Neuronal stem cell (in vitro differentiated cells): ENCODE measurements at regions not wholly inside any gene's neighbourhood (a gene's known extent, or its start where the extent isn't known, plus 50 kb on each side); places are given as distances from the start of the nearest gene placed in this dataset.

Experiments used
- DNase-seq: peaks from one replicate; pipeline ENCODE4 v3.0.0-alpha.2; 2013; ENCODE audit warnings: low spot score
- H2AFZ ChIP-seq: one replicate; pipeline ENCODE4 v1.6.1; 2013; ENCODE audit warnings: mild to moderate bottlenecking, low read length, inconsistent platforms
- H2AK5ac ChIP-seq: 2 replicates; pipeline ENCODE4 v1.6.1; 2013; ENCODE audit warnings: low read depth, mild to moderate bottlenecking, inconsistent platforms, low read length, moderate library complexity, mixed read lengths
- H2BK120ac ChIP-seq: 2 replicates; pipeline ENCODE4 v1.6.1; 2013; ENCODE audit warnings: low read depth, mild to moderate bottlenecking, inconsistent platforms, low read length, moderate library complexity, mixed read lengths
- H2BK12ac ChIP-seq: one replicate; pipeline ENCODE4 v1.6.1; 2013; ENCODE audit warnings: low read length, inconsistent platforms
- H2BK15ac ChIP-seq: 2 replicates; pipeline ENCODE4 v1.6.1; 2013; ENCODE audit warnings: mild to moderate bottlenecking, low read length, inconsistent platforms, mixed read lengths
- H2BK5ac ChIP-seq: one replicate; pipeline ENCODE4 v1.6.1; 2013; ENCODE audit warnings: inconsistent platforms, mild to moderate bottlenecking, low read length, moderate library complexity
- H3K14ac ChIP-seq: one replicate; pipeline ENCODE4 v1.6.1; 2013; ENCODE audit warnings: low read length, inconsistent platforms
- H3K18ac ChIP-seq: 2 replicates; pipeline ENCODE4 v1.6.1; 2013; ENCODE audit warnings: low read length, inconsistent platforms
- H3K23ac ChIP-seq: 2 replicates; pipeline ENCODE4 v1.6.1; 2013; ENCODE audit warnings: low read depth, mild to moderate bottlenecking, mixed read lengths, low read length, inconsistent platforms; ENCODE audit not compliant: poor library complexity
- H3K27ac ChIP-seq: replicated peaks from 3 replicates; pipeline ENCODE4 v1.5.1; 2013; ENCODE audit warnings: low read length, inconsistent platforms
- H3K27me3 ChIP-seq, 3 experiments: 2 replicates each; pipeline ENCODE4 v1.6.1; 2013; ENCODE audit warnings: low read length in 3 of 3, mild to moderate bottlenecking in 2 of 3, inconsistent platforms in 1 of 3, low read depth in 1 of 3, mixed read lengths in 1 of 3, moderate library complexity in 1 of 3; ENCODE audit not compliant: control insufficient read depth in 3 of 3, insufficient read depth in 3 of 3
- H3K36me3 ChIP-seq, 2 donors: replicated peaks in 1 of 2; 2 replicates each; pipeline ENCODE4 v1.6.1; 2013; ENCODE audit warnings: low read length in 2 of 2; ENCODE audit not compliant: control insufficient read depth in 2 of 2, insufficient read depth in 2 of 2
- H3K4ac ChIP-seq: 2 replicates; pipeline ENCODE4 v1.6.1; 2013; ENCODE audit warnings: inconsistent platforms, mild to moderate bottlenecking, low read length, moderate library complexity
- H3K4me1 ChIP-seq, 2 donors: 1 replicate in 1 of 2; 2 replicates in 1 of 2; pipeline ENCODE4 v1.6.1; 2013; ENCODE audit warnings: low read length in 2 of 2, low read depth in 1 of 2; ENCODE audit not compliant: control insufficient read depth in 2 of 2, insufficient read depth in 1 of 2
- H3K4me2 ChIP-seq: one replicate; pipeline ENCODE4 v1.6.1; 2013; ENCODE audit warnings: mild to moderate bottlenecking, low read length, inconsistent platforms; ENCODE audit not compliant: insufficient read depth, poor library complexity, severe bottlenecking
- H3K4me3 ChIP-seq, 2 donors: 2 replicates each; pipeline ENCODE4 v1.5.1; 2013; ENCODE audit warnings: low read length in 2 of 2, mild to moderate bottlenecking in 2 of 2, inconsistent platforms in 1 of 2, moderate library complexity in 1 of 2
- H3K79me1 ChIP-seq: one replicate; pipeline ENCODE4 v1.6.1; 2013; ENCODE audit warnings: low read depth, mild to moderate bottlenecking, inconsistent platforms, low read length, moderate library complexity
- H3K9ac ChIP-seq: one replicate; pipeline ENCODE4 v1.6.1; 2013; ENCODE audit warnings: mild to moderate bottlenecking, low read depth, low read length, inconsistent platforms; ENCODE audit not compliant: poor library complexity
- H3K9me3 ChIP-seq, 2 donors: replicated peaks in 1 of 2; 2 replicates each; pipeline versions ENCODE3 to v1.6.1; 2013; ENCODE audit warnings: low read length in 2 of 2, mild to moderate bottlenecking in 2 of 2, inconsistent platforms in 1 of 2, low read depth in 1 of 2, mixed read lengths in 1 of 2, moderate library complexity in 1 of 2; ENCODE audit not compliant: control insufficient read depth in 2 of 2, insufficient read depth in 1 of 2
- H4K8ac ChIP-seq: one replicate; pipeline ENCODE4 v1.6.1; 2013; ENCODE audit warnings: low read depth, mild to moderate bottlenecking, inconsistent platforms, low read length, moderate library complexity
- H4K91ac ChIP-seq: one replicate; pipeline ENCODE4 v1.6.1; 2013; ENCODE audit warnings: low read length, low read depth, mild to moderate bottlenecking, inconsistent platforms; ENCODE audit not compliant: poor library complexity
- WGBS, 2 donors: extraction: QIAGEN DNeasy Blood & Tissue Kit; methylation state at CpG; one replicate each; pipeline ENCODE4 v1.1.7; 2013; ENCODE audit warnings: missing lambda C conversion rate in 2 of 2, mixed read lengths in 1 of 2; ENCODE audit not compliant: insufficient read length in 2 of 2, insufficient replicate concordance in 1 of 2; ENCODE audit errors: extremely low coverage in 2 of 2; 5-methylcytosine and 5-hydroxymethylcytosine counted together

GRCh38 chr3:31263897-31264296, 268.8 kb upstream of the STT3B start:
- Histone ChIP-seq H3K27ac (no peak overlapping the region), H2AFZ (no peak overlapping the region), H2BK5ac (no peak overlapping the region), H3K23ac (no peak overlapping the region), H3K4me2 (no peak overlapping the region), H3K4me1 (no peaks in the 10 kb centered on the region), H4K91ac (no peak overlapping the region), H2BK15ac (no peak overlapping the region), H2BK12ac (no peak overlapping the region), H3K9me3 (no peaks in the 10 kb centered on the region), H4K8ac (no peak overlapping the region), H2AK5ac (no peak overlapping the region), H3K36me3 (no peaks in the 10 kb centered on the region), H3K4ac (no peak overlapping the region), H3K4me3 (no peak overlapping the region), H3K27me3 (no peaks in the 10 kb centered on the region), H3K9ac (no peak overlapping the region), H2BK120ac (no peak overlapping the region), H3K79me1 (no peaks in the 10 kb centered on the region), H3K14ac (no peak overlapping the region), H3K18ac (no peak overlapping the region)
- no peak for DNase-seq
- WGBS, 2 donors = no CpG with 5 or more reads among the region's 1 CpG

DNA sequence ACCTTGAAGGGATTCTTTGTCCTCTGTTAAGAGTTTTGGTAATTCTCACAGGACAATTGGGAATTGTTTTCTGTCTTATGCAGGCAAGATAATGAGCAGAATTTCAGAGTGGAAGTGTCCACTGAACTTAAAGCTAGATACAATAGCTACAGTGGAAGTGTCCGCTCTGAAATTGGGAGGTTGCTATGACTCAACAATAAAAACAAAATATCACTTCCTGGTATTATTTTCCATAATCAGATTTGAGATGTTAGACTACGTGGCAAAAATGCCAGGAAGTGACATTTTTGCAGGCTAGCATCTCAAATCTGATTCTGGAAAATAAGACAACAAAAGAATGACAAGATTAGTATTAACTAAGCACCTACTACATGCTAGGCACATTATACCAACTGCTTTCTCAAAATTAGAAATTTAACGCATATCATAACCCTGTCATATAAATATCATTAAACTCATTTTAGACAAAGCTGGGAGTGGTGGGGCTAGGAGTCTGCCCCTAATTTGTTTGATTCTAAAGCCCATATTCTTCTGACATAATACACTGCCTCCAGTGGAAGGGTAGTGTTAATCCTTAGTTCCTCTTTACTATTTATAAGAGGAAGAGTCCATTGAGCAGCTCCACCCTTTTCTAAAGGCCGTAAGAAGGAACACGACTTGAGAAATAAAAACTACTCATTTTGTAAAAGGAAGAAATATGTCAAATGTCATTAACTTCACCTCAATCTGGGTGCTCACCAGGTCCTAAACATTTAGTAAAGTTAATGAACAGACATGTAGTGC, 266.9 kb upstream of the STT3B start:
- Histone ChIP-seq H3K4me3 (no peak overlapping the region), H3K27ac (no peak overlapping the region), H3K23ac (no peak overlapping the region), H3K18ac (no peak overlapping the region), H3K4ac (no peak overlapping the region), H2BK12ac (no peak overlapping the region), H3K9me3 (no peaks in the 10 kb centered on the region), H2BK120ac (no peak overlapping the region), H2AK5ac (no peak overlapping the region), H2BK5ac (no peak overlapping the region), H3K36me3 (no peaks in the 10 kb centered on the region), H3K27me3 (no peaks in the 10 kb centered on the region), H3K4me2 (no peak overlapping the region), H3K14ac (no peak overlapping the region), H3K9ac (no peak overlapping the region), H2BK15ac (no peak overlapping the region), H4K91ac (no peak overlapping the region), H3K79me1 (no peaks in the 10 kb centered on the region), H2AFZ (no peak overlapping the region), H3K4me1 (no peaks in the 10 kb centered on the region), H4K8ac (no peak overlapping the region)
- no peak for DNase-seq
- no CpG with 5 or more reads among the region's 5 CpGs for WGBS, 2 donors

DNA sequence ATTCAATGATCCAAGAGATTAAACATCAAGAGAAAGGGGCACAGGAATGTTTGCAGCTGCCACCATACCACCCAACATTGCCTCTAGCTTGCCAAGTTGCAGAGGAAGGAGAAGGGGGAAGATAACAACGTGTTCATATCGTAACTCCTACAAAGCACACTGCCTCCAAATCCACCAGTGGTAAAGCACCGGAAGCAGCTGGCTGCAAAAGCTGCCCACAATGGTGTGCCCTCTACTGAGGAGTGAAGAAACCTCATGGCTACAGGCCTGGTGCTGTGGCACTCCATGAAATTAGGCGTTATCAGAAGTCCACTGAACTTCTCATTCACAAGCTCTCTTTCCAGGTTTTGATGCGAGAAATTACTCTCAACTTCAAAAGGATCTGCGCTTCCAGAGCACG, 263.9 kb upstream of the STT3B start:
- no peak overlapping the region for H4K8ac ChIP-seq
- no CpG with 5 or more reads among the region's 7 CpGs for WGBS, 2 donors
- no peak overlapping the region for H3K14ac ChIP-seq
- no peak overlapping the region for H2AFZ ChIP-seq
- no peaks in the 10 kb centered on the region for H3K27me3 ChIP-seq
- no peak overlapping the region for H2BK12ac ChIP-seq
- no peak overlapping the region for H3K18ac ChIP-seq
- no peak overlapping the region for H3K9ac ChIP-seq
- H2BK15ac ChIP-seq = no peak overlapping the region
- H3K4me1 ChIP-seq = no peaks in the 10 kb centered on the region
- H3K4me2 ChIP-seq = no peak overlapping the region
- DNase-seq = no peak
- no peak overlapping the region for H2BK120ac ChIP-seq
- no peaks in the 10 kb centered on the region for H3K79me1 ChIP-seq
- H3K9me3 ChIP-seq = no peaks in the 10 kb centered on the region
- H2AK5ac ChIP-seq = no peak overlapping the region
- H3K4ac ChIP-seq = no peak overlapping the region
- no peak overlapping the region for H4K91ac ChIP-seq
- no peaks in the 10 kb centered on the region for H3K36me3 ChIP-seq
- H3K23ac ChIP-seq = no peak overlapping the region
- no peak overlapping the region for H2BK5ac ChIP-seq
- no peak overlapping the region for H3K27ac ChIP-seq
- no peak overlapping the region for H3K4me3 ChIP-seq

DNA sequence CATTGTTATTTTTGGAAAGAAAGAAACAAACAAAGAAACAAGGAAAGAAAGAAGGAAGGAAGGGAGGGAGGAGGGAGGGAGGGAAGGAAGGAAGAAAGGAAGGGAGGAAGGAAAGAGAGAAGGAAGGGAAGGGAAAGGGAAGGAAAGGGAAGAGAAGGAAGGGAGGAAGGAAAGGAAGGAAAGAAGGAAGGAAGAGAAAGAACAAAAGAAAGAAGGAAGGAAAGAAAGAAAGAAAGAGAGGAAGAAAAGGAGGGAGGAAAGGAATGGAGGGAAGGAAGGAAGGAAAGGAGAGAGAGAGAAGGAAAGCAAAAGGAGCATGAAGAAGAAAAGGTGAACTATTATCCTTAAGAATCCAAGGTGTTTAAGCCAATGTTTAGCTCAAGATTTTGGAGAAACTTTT, 262.7 kb upstream of the STT3B start:
- Histone ChIP-seq H3K23ac (no peak overlapping the region), H2AK5ac (no peak overlapping the region), H2BK120ac (no peak overlapping the region), H4K91ac (no peak overlapping the region), H3K9ac (no peak overlapping the region), H3K14ac (no peak overlapping the region), H3K27ac (no peak overlapping the region), H3K4me1 (no peaks in the 10 kb centered on the region), H3K27me3 (no peaks in the 10 kb centered on the region), H3K4me3 (no peak overlapping the region), H3K4me2 (no peak overlapping the region), H2BK5ac (no peak overlapping the region), H3K18ac (no peak overlapping the region), H2BK12ac (no peak overlapping the region), H3K9me3 (no peaks in the 10 kb centered on the region), H3K36me3 (no peaks in the 10 kb centered on the region), H4K8ac (no peak overlapping the region), H2BK15ac (no peak overlapping the region), H3K4ac (no peak overlapping the region), H2AFZ (no peak overlapping the region), H3K79me1 (no peaks in the 10 kb centered on the region)
- DNase-seq = no peak
